NCI-H1092 treated with DMSO at 0.1 percent for 48 hours (cell line): ENCODE measurements at regions not wholly inside any gene's neighbourhood (a gene's known extent, or its start where the extent isn't known, plus 50 kb on each side); places are given as distances from the start of the nearest gene placed in this dataset.
"Not testable (repeated sequence)": the region's sequence is repeated elsewhere in the genome, so short reads cannot be mapped to it uniquely, and the experiment has no call there.

Source experiments
- DNase-seq: peaks from one replicate; lab custom pipeline; 2025; lab: John Stamatoyannopoulos, UW

GRCh38 chr11:134843735-134844134 lies 431.7 kb upstream of the B3GAT1 start:
- no peak for DNase-seq

GRCh38 chr11:134843020-134843419 lies 431.0 kb upstream of the B3GAT1 start:
- DNase-seq: no peak

GRCh38 chr11:134841972-134842371 lies 429.9 kb upstream of the B3GAT1 start:
- no peak for DNase-seq

GRCh38 chr11:134841411-134841810 lies 429.4 kb upstream of the B3GAT1 start:
- DNase-seq: no peak

GRCh38 chr11:134840945-134841344 lies 428.9 kb upstream of the B3GAT1 start:
- no peak for DNase-seq

- not testable (repeated sequence) for DNase-seq
These were observed 428.1 kb upstream of the B3GAT1 start for GRCh38 chr11:134840165-134840564.

GRCh38 chr11:134838708-134839107 lies 426.7 kb upstream of the B3GAT1 start:
- no peak for DNase-seq

GRCh38 chr11:134837887-134838232 lies 425.8 kb upstream of the B3GAT1 start:
- DNase-seq: no peak

GRCh38 chr11:134837166-134837886 lies 425.3 kb upstream of the B3GAT1 start:
- no peak for DNase-seq

- no peak for DNase-seq
These were observed 424.5 kb upstream of the B3GAT1 start for GRCh38 chr11:134836561-134836960.

- DNase-seq: no peak
These were observed 423.5 kb upstream of the B3GAT1 start for GRCh38 chr11:134835561-134835960.

GRCh38 chr11:134830312-134830711 lies 418.3 kb upstream of the B3GAT1 start:
- no peak for DNase-seq

GRCh38 chr11:134823970-134824369 lies 411.9 kb upstream of the B3GAT1 start:
- DNase-seq: no peak

GRCh38 chr11:134822897-134823296 lies 410.9 kb upstream of the B3GAT1 start:
- no peak for DNase-seq

GRCh38 chr11:134821422-134821821 lies 409.4 kb upstream of the B3GAT1 start:
- DNase-seq: no peak

- no peak for DNase-seq
These were observed 407.0 kb upstream of the B3GAT1 start for GRCh38 chr11:134819041-134819440.

GRCh38 chr11:134818516-134818915 lies 406.5 kb upstream of the B3GAT1 start:
- no peak for DNase-seq

- DNase-seq: no peak
These were observed 403.4 kb upstream of the B3GAT1 start for GRCh38 chr11:134815404-134815803.

- no peak for DNase-seq
These were observed 396.0 kb upstream of the B3GAT1 start for GRCh38 chr11:134807997-134808396.

GRCh38 chr11:134802598-134802997 lies 390.6 kb upstream of the B3GAT1 start:
- DNase-seq: no peak

- no peak for DNase-seq
These were observed 390.1 kb upstream of the B3GAT1 start for GRCh38 chr11:134802116-134802515.

- no peak for DNase-seq
These were observed 389.5 kb upstream of the B3GAT1 start for GRCh38 chr11:134801570-134801969.

GRCh38 chr11:134800826-134801225 lies 388.8 kb upstream of the B3GAT1 start:
- DNase-seq: no peak

GRCh38 chr11:134800130-134800529 lies 388.1 kb upstream of the B3GAT1 start:
- no peak for DNase-seq
